ENCODE measurements at regions not wholly inside any gene's neighbourhood (a gene's known extent, or its start where the extent isn't known, plus 50 kb on each side); places are given as distances from the start of the nearest gene placed in this dataset.

DNA sequence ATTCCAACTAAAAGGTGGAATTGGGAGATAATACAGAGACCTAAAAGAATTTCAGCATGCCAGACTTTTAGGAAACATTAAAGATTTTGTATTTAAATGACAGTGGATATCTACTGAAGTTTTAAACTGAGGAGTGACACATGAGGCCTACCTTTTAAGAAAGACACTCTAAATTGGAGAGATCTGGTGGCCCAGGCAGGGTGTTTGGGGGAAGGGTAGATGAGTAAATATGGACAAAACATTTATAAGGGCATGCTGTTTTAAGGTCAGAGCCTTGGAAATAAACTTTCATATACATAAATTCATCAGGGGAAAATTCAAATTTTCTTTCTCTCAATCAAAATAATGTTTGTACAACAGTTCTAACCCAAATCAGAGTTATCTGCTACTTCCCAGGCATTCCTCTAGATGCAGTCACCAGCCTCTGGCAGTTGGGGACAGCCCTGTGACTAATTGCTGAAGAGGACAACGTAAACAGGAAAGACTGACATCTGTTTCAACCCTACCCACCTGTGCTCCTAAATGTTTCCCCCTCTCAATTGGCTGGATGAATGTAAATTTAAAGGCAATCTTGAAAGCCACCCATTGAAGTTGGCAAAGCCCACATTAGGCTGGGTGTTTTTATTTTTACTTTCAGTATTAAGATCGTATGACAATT is 1646.9 kb upstream of the ADGRL3 start:
- Histone ChIP-seq H3K9ac (ENCODE audit: extremely low read depth, insufficient read length, low read length) (no peak overlapping the region), H3K4me2 (ENCODE audit: insufficient read depth, insufficient read length, low read length) (no peak overlapping the region), H3K56ac (ENCODE audit: insufficient read length, low read depth, low read length) (no peak overlapping the region), H2BK120ac (ENCODE audit: low read depth, low read length, poor library complexity, severe bottlenecking) (no peak overlapping the region), H3K18ac (ENCODE audit: insufficient read length, low read depth, low read length) (no peak overlapping the region), H3K23ac (ENCODE audit: insufficient read length, low read depth, low read length) (no peak overlapping the region), H2BK20ac (ENCODE audit: low read depth, low read length, poor library complexity, severe bottlenecking) (no peak overlapping the region), H2BK15ac (ENCODE audit: low read depth, low read length) (no peak overlapping the region), H3K4me1 (ENCODE audit: insufficient read depth, low read length) (no peaks in the 10 kb centered on the region), H3K23me2 (ENCODE audit: insufficient read length, low read depth, low read length, poor library complexity, severe bottlenecking) (no peaks in the 10 kb centered on the region), H2BK12ac (ENCODE audit: insufficient read length, low read depth, low read length) (no peak overlapping the region), H3K27ac (ENCODE audit: insufficient read length, low read depth, low read length) (no peak overlapping the region), H4K20me1 (ENCODE audit: control insufficient read depth, insufficient read depth, insufficient read length) (no peaks in the 10 kb centered on the region), H3K79me2 (ENCODE audit: insufficient read depth, low read length) (no peaks in the 10 kb centered on the region), H3K79me1 (ENCODE audit: insufficient read depth, low read depth, low read length, poor library complexity, severe bottlenecking) (no peaks in the 10 kb centered on the region), H3K4ac (ENCODE audit: low read depth, low read length) (no peak overlapping the region), H3K9me3 (ENCODE audit: control insufficient read depth, low read depth, low read length) (no peaks in the 10 kb centered on the region), H3K27me3 (ENCODE audit: insufficient read depth, low read length) (no peaks in the 10 kb centered on the region), H4K8ac (replicated peaks; ENCODE audit: insufficient read length, low read depth, low read length) (no peak overlapping the region), H2BK5ac (ENCODE audit: insufficient read length, low read length) (no peak overlapping the region), H2AFZ (ENCODE audit: low read length) (no peak overlapping the region), H3T11ph (ENCODE audit: low read length) (no peak overlapping the region), H2AK5ac (ENCODE audit: insufficient read length, low read length) (no peak overlapping the region), H4K5ac (ENCODE audit: insufficient read length, low read depth, low read length) (no peak overlapping the region), H3K14ac (ENCODE audit: insufficient read depth, low read length) (no peak overlapping the region), H4K91ac (ENCODE audit: insufficient read length, low read depth, low read length) (no peak overlapping the region)
- no peaks in the 10 kb centered on the region for H3K36me3 Mint-ChIP-seq (ENCODE audit: insufficient read depth in 1 of 3, low read depth in 3 of 3)
- H3K27me3 Mint-ChIP-seq (ENCODE audit: low read depth), result no peaks in the 10 kb centered on the region
- H3K27ac Mint-ChIP-seq, result 0 out of 7 replicates have a peak overlapping the region, but pooled peaks of 1 of the 3 experiments have one; percentile 12
- H3K4me3 Mint-ChIP-seq, result no peak overlapping the region
- DNase-seq, result no peak
- H3K9me3 Mint-ChIP-seq, result peaks cover 0 to 4% of the 10 kb centered on the region in 2 experiments; a peak in 2 of 5 replicates
- H3K4me1 Mint-ChIP-seq, result no peaks in the 10 kb centered on the region
- WGBS (ENCODE audit: extremely low coverage, insufficient read length, low lambda C conversion rate), result no CpG with 5 or more reads among the region's 2 CpGs
- TF ChIP-seq, protein P1, sequence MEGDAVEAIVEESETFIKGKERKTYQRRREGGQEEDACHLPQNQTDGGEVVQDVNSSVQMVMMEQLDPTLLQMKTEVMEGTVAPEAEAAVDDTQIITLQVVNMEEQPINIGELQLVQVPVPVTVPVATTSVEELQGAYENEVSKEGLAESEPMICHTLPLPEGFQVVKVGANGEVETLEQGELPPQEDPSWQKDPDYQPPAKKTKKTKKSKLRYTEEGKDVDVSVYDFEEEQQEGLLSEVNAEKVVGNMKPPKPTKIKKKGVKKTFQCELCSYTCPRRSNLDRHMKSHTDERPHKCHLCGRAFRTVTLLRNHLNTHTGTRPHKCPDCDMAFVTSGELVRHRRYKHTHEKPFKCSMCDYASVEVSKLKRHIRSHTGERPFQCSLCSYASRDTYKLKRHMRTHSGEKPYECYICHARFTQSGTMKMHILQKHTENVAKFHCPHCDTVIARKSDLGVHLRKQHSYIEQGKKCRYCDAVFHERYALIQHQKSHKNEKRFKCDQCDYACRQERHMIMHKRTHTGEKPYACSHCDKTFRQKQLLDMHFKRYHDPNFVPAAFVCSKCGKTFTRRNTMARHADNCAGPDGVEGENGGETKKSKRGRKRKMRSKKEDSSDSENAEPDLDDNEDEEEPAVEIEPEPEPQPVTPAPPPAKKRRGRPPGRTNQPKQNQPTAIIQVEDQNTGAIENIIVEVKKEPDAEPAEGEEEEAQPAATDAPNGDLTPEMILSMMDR (conservative IDR thresholded peaks at IDR 0.05), result no peak

Data from H9 (cell line).